Activated T-cell treated with anti-CD3 and anti-CD28 coated beads for 48 hours (primary cell): ENCODE measurements at regions not wholly inside any gene's neighbourhood (a gene's known extent, or its start where the extent isn't known, plus 50 kb on each side); places are given as distances from the start of the nearest gene placed in this dataset.

Experiments used
- DNase-seq: peaks from one replicate; pipeline ENCODE4 v3.0.0-alpha.2; 2020; ENCODE audit warnings: low read depth

GRCh38 chr12:91441993-91442952, 259.7 kb upstream of the DCN start:
- DNase-seq, result no peak

DNA sequence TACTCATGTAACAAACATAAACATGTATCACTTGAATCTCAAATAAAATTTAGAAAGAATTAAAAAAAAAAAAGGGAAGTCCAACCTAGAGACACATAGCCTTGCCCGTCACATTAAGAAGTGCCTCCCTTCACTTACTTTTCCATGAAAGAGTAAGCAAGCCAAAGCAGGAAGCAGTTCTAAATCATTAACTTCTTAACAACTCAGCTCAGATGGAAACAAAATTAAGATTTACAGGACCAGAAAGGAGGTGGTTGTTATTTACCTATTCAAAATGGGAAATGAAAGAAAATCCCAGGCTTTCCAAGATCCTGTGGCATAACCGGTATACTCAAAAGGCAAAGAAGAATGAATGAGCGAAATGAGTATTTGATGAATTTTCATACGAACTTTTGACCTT, 258.6 kb upstream of the DCN start:
- DNase-seq, result no peak

DNA sequence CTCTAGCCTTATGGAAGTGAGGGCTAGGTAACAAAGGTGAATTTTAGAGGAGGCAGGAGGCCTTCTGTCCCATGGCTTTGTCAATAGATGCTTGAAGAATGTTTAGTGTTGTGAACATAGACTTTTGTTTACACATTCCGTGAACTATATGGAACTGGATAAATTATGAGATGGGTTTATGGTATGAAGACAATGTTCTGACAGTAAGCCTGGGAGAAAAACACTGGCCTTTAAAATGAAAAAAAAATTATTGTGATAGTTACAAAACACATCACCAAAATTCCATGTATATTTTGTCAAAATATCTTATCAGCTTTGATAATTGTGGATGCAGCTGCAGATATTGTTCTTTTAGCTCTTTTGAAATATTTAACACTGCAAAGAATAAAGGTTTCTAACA, 251.5 kb upstream of the DCN start:
- no peak for DNase-seq

- DNase-seq, result no peak
These were observed 250.1 kb upstream of the DCN start for GRCh38 chr12:91432755-91433154.

DNA sequence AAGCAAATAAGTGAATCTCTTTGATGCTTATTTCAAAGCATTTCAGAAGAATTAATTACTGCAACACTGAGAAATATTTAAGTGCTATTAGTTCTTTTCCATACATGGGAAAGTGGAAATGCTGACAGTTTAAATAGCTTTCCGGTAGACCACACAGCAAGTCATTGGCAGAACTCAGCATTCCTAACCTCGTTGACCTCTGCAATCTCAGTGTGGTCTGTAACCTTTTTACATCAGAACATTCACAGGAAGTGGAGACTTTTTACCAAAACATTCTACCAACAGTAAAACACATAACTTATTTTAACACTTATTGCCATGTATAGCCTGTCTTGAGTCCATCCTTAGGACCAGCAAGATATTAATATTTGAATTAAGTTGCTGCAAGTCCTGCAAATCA, 249.5 kb upstream of the DCN start:
- no peak for DNase-seq

DNA sequence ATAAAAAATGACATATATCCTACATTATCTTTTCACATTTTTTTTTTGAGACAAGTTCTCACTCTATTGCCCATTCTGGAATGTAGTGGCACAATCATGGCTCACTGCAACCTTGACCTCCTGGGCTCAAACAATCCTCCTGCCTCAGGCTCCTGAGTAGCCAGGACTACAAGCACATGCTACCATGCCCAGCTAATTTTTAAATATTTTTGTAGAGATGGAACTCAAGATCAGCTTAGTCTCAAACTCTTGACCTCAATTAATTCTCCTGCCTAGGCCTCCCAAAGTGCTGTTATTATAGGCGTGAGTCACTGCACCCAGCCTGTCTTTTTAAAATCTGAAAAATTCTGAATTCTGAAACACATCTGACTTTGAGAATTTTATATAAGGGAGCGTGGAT, 241.9 kb upstream of the DCN start:
- no peak for DNase-seq

GRCh38 chr12:91423693-91424050, 241.1 kb upstream of the DCN start:
- no peak for DNase-seq

GRCh38 chr12:91422811-91423692, 240.4 kb upstream of the DCN start:
- DNase-seq, result no peak

- no peak for DNase-seq
These were observed 239.5 kb upstream of the DCN start for GRCh38 chr12:91422127-91422526.

- no peak for DNase-seq
These were observed 237.2 kb upstream of the DCN start for GRCh38 chr12:91419809-91420208.

- no peak for DNase-seq
These were observed 235.8 kb upstream of the DCN start for GRCh38 chr12:91418221-91419090.

DNA sequence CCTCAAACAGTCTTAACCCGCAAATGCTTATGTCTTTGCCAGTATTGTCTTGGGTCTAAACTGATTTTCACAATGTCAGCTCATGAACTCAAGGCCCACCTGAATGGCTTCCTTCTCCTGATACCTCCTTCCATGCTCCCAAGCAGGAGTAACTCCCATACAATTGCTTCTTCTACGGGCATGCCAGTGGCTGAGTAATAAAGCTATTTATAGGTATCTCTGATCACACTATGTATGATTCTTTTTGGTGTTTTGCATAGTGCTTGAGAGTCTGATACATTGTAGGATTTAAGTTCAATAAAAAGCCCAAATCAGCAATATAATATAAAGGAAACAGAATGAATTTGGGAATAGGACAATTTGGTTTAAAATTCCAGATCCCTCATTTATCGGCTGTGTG, 235.0 kb upstream of the DCN start:
- no peak for DNase-seq

GRCh38 chr12:91414636-91415035, 232.0 kb upstream of the DCN start:
- no peak for DNase-seq

- DNase-seq, result no peak
These were observed 231.2 kb upstream of the DCN start for GRCh38 chr12:91413581-91414546.

DNA sequence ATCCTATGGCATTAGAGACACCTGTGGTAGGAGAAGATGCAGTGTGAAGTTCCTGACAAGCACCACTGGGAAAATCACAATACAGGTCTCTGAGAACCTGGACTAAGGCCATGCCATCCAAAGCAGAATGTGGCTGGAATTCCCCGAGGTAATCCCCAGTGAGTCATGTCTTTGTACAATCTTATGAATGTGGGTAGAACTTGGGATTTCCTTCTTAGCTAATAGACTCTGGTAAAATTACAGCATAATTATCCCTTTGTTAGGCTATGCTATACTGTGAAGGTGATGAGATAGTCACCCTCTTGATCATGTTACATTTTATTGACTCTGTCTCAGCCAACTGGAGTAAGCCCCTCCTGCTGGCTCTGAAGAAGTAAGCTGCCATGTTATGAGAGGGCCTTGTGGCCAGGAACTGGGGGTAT, 224.3 kb upstream of the DCN start:
- no peak for DNase-seq

DNA sequence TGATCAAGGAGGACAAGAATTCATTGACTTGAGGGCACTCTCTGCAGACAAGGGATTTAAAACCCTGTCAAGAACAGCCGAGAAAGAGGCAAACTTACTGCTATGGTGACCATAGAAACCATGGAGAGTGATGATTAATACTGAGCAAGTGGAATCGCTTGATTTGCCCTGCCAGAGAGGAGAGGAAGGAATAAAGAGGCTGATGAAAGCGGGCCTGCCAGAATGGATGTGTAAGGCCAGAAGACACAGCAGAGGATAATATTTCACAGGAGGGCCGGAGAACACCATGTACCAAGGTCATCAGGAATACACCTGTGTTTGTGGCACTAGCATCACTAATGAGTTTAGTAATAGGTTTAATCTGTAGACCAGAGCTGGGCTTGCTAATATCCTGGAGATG, 221.8 kb upstream of the DCN start:
- DNase-seq, result no peak

- no peak for DNase-seq
These were observed 218.6 kb upstream of the DCN start for GRCh38 chr12:91401190-91401589.

GRCh38 chr12:91400271-91400670, 217.7 kb upstream of the DCN start:
- DNase-seq, result no peak

DNA sequence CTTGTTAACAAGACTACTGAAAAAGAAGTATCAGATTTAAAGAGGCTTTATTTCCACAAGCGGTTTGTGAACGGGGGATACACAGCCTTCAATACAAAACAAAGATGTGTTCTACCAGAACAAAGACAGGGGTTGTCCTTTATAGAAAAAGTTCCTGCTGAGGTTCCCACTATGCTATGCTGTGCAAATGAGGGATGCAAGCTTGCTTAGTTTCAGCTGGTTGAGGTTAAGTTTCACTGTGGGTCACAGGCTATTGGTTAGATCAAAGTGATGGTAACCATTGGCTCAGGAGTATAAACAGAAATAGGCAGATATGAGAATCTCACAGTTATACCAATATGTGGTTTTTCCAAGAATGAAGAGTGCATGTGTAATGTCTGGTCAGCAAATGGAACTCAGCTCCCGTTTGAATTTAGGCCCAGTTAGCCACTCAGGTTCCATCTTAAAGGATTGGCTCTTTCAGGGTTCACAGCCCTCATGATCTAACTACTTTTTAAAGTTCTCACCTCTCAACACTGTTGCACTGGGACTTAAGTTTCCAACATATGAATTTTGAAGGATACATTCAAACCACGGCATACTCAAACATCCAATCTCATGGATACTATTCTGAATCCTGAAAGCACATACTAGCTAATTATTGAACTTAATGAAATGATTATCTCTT, 215.4 kb upstream of the DCN start:
- DNase-seq, result no peak

DNA sequence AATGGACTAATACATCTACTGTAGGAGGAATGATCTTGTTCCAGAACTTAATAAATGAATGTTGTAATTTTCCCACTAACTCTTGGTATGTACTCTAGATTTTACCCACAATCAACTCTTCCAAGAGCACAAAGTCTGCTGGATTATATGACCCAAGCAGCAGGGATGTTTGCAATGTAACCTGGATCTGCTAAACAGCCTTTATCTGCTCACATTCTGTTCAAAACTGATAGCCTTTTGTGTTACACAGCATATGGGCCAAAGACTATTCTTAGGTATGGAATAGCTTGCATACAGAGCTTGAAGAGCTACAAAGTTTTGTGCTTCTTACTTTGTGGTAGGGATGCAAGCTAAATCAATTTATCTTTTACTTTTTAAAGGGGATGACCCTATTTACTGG, 213.7 kb upstream of the DCN start:
- DNase-seq, result no peak
